ENCODE measurements at regions not wholly inside any gene's neighbourhood (a gene's known extent, or its start where the extent isn't known, plus 50 kb on each side); places are given as distances from the start of the nearest gene placed in this dataset.

GRCh38 chr6:80550281-80550680, 443.8 kb downstream of the BCKDHB start:
- H3K27ac Mint-ChIP-seq = no peak overlapping the region
- intact Hi-C loops (cut with micrococcal nuclease) = no loop called here
- no peaks in the 10 kb centered on the region for H3K4me1 Mint-ChIP-seq (ENCODE audit: low read depth)
- CTCF ChIA-PET = no interaction called here
- H3K4me3 Mint-ChIP-seq = no peak overlapping the region
- no peaks in the 10 kb centered on the region for H3K9me3 Mint-ChIP-seq
- no peaks in the 10 kb centered on the region for H3K36me3 Mint-ChIP-seq (ENCODE audit: low read depth)
- H3K27me3 Mint-ChIP-seq (ENCODE audit: low read depth) = no peaks in the 10 kb centered on the region
- no peak for DNase-seq

GRCh38 chr6:80548532-80548931, 442.1 kb downstream of the BCKDHB start:
- Mint-ChIP-seq H3K27ac (no peak overlapping the region), H3K4me3 (no peak overlapping the region), H3K27me3 (ENCODE audit: low read depth) (no peaks in the 10 kb centered on the region), H3K9me3 (no peaks in the 10 kb centered on the region), H3K36me3 (ENCODE audit: low read depth) (no peaks in the 10 kb centered on the region), H3K4me1 (ENCODE audit: low read depth) (no peaks in the 10 kb centered on the region)
- CTCF ChIA-PET = no interaction called here
- no peak for DNase-seq
- intact Hi-C loops (cut with micrococcal nuclease) = loop anchor here (10.0 kb wide), 1 partner anchor 1206 kb away; the partner anchor contains the start of gene TENT5A

GRCh38 chr6:80547827-80548226, 441.4 kb downstream of the BCKDHB start:
- no peaks in the 10 kb centered on the region for H3K36me3 Mint-ChIP-seq (ENCODE audit: low read depth)
- no peaks in the 10 kb centered on the region for H3K9me3 Mint-ChIP-seq
- CTCF ChIA-PET = no interaction called here
- DNase-seq = no peak
- H3K27me3 Mint-ChIP-seq (ENCODE audit: low read depth) = no peaks in the 10 kb centered on the region
- H3K27ac Mint-ChIP-seq = no peak overlapping the region
- intact Hi-C loops (cut with micrococcal nuclease) = loop anchor here (10.0 kb wide), 1 partner anchor 1207 kb away; the partner anchor contains the start of gene TENT5A
- H3K4me1 Mint-ChIP-seq (ENCODE audit: low read depth) = no peaks in the 10 kb centered on the region
- H3K4me3 Mint-ChIP-seq = no peak overlapping the region

DNA sequence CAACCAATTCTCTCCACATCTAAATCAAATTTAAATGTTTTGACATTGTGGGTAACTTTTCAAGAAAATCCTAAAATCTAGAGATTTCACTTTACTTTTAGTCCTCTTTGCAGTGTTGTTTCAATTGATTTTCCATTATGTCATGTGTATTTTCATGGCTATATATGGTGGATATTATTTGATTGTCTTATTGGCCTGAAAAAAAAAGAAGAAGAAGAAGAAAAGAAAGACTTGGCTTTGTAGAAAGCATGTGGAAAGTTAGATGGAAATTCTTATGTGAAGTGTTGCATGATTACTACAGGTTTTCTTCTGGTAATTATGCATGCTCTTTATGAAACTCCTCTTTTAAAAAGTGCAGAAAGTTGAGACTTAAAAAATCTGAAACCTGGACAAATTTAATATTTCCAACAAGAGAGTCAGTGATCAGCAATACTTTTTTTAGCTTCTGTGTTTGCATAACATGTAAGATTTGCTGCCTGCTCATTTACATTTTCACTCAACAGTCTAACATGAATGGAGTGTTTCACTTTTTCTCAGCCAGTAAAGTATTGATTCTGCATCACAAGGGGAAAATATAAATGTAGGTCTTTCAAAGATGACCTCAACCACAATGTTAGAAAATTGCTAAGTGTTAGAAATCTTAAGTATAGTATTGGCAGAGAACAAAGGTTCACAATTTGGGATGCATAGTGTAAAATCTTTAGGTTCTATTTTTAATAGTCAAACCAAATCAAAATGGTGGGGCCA, 438.7 kb downstream of the BCKDHB start:
- H3K4me3 Mint-ChIP-seq = no peak overlapping the region
- no peaks in the 10 kb centered on the region for H3K4me1 Mint-ChIP-seq (ENCODE audit: low read depth)
- H3K36me3 Mint-ChIP-seq (ENCODE audit: low read depth) = no peaks in the 10 kb centered on the region
- H3K27ac Mint-ChIP-seq = no peak overlapping the region
- CTCF ChIA-PET = no interaction called here
- no peaks in the 10 kb centered on the region for H3K9me3 Mint-ChIP-seq
- peaks cover 9% of the 10 kb centered on the region for H3K27me3 Mint-ChIP-seq (ENCODE audit: low read depth)
- intact Hi-C loops (cut with micrococcal nuclease) = loop anchor here (10.0 kb wide), 1 partner anchor 1210 kb away; the partner anchor contains the start of gene TENT5A
- no peak for DNase-seq

DNA sequence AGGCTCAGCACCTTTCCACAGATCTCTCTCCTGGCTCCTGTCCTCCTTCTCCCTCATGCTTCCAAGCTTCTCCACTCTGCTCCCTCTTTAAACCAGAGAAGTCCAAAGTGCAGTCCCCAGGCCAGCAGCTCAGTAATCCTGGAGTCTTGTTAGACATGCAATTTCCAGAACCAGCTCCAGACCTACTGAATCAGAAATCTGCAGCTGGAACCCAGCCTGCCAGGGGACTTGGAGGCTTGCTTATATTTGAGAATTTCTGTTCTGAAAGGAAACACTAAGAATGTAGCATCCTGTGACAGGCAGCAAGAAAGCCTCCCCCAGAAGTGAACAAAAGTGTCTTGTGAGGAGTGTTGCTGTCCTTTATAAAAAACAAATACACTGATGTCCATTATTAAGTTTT, 438.1 kb downstream of the BCKDHB start:
- H3K4me1 Mint-ChIP-seq (ENCODE audit: low read depth) = no peaks in the 10 kb centered on the region
- CTCF ChIA-PET = no interaction called here
- intact Hi-C loops (cut with micrococcal nuclease) = loop anchor here (10.0 kb wide), 1 partner anchor 1210 kb away; the partner anchor contains the start of gene TENT5A
- H3K27me3 Mint-ChIP-seq (ENCODE audit: low read depth) = peaks cover 15% of the 10 kb centered on the region
- no peak for DNase-seq
- no peak overlapping the region for H3K4me3 Mint-ChIP-seq
- no peaks in the 10 kb centered on the region for H3K9me3 Mint-ChIP-seq
- no peak overlapping the region for H3K27ac Mint-ChIP-seq
- H3K36me3 Mint-ChIP-seq (ENCODE audit: low read depth) = no peaks in the 10 kb centered on the region

DNA sequence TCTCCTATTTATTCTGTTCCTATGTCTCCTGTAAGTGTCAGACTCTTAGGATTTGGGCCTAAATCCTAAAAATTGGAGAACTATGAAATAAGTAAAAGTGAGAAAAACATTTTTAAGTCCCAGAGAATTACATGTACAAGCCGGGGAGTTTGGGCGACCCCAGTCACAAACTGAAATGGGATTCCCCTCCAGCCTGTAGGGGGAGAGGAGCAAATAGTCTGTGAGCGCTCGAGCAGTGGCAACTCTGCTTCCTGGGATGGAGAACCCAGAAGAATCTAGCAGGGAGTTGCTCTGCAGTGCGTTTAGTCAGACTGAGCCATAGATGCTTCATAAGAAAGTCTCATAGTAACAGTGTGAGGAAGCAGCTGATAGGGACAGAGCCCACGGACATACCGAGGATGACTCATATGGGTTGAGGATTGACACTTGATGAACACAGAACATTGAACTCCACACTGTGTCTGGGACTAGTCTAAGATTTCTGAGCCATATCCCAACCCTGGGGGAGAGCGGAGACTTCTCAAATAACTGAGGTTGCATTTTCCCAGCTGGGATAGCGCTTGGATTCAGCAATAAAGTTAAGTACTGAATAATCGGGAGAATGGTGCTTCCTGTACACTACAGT, 437.2 kb downstream of the BCKDHB start:
- no peaks in the 10 kb centered on the region for H3K36me3 Mint-ChIP-seq (ENCODE audit: low read depth)
- no peak for DNase-seq
- H3K27me3 Mint-ChIP-seq (ENCODE audit: low read depth) = peaks cover 15% of the 10 kb centered on the region
- no peaks in the 10 kb centered on the region for H3K4me1 Mint-ChIP-seq (ENCODE audit: low read depth)
- CTCF ChIA-PET = no interaction called here
- no peaks in the 10 kb centered on the region for H3K9me3 Mint-ChIP-seq
- intact Hi-C loops (cut with micrococcal nuclease) = loop anchor here (10.0 kb wide), 1 partner anchor 1211 kb away; the partner anchor contains the start of gene TENT5A
- H3K4me3 Mint-ChIP-seq = no peak overlapping the region
- H3K27ac Mint-ChIP-seq = no peak overlapping the region

- no peaks in the 10 kb centered on the region for H3K9me3 Mint-ChIP-seq
- no peak for DNase-seq
- H3K4me1 Mint-ChIP-seq (ENCODE audit: low read depth) = no peaks in the 10 kb centered on the region
- intact Hi-C loops (cut with micrococcal nuclease) = loop anchor here (10.0 kb wide), 1 partner anchor 1212 kb away; the partner anchor contains the start of gene TENT5A
- H3K36me3 Mint-ChIP-seq (ENCODE audit: low read depth) = no peaks in the 10 kb centered on the region
- no peak overlapping the region for H3K4me3 Mint-ChIP-seq
- H3K27ac Mint-ChIP-seq = no peak overlapping the region
- CTCF ChIA-PET = no interaction called here
- H3K27me3 Mint-ChIP-seq (ENCODE audit: low read depth) = peaks cover 15% of the 10 kb centered on the region
Observed at GRCh38 chr6:80543151-80543550, 436.7 kb downstream of the BCKDHB start.

- peaks cover 15% of the 10 kb centered on the region for H3K27me3 Mint-ChIP-seq (ENCODE audit: low read depth)
- H3K9me3 Mint-ChIP-seq = no peaks in the 10 kb centered on the region
- no peaks in the 10 kb centered on the region for H3K36me3 Mint-ChIP-seq (ENCODE audit: low read depth)
- H3K27ac Mint-ChIP-seq = no peak overlapping the region
- H3K4me3 Mint-ChIP-seq = no peak overlapping the region
- no peak for DNase-seq
- intact Hi-C loops (cut with micrococcal nuclease) = loop anchor here (10.0 kb wide), 1 partner anchor 1213 kb away; the partner anchor contains the start of gene TENT5A
- CTCF ChIA-PET = no interaction called here
- no peaks in the 10 kb centered on the region for H3K4me1 Mint-ChIP-seq (ENCODE audit: low read depth)
Observed at GRCh38 chr6:80541886-80542285, 435.4 kb downstream of the BCKDHB start.

DNA sequence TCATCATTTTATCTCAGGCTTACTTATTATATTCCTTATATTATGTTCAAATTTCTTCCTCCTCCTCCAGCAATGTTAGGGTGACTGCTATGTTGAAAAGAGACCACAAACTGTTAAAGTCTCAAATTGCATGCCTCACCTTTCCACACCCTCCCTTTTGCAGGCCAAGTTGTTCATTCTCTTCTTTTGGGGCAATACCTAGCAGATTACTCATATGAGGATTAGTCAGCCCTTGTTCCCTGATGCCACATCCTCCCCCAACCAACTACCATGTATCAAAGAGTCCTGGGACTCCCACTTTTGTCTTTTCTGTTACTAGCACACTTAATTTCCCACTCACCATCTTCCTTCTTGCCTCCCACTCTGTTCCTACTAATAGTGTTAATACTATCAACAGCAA, 434.7 kb downstream of the BCKDHB start:
- H3K9me3 Mint-ChIP-seq = no peaks in the 10 kb centered on the region
- no peak overlapping the region for H3K27ac Mint-ChIP-seq
- intact Hi-C loops (cut with micrococcal nuclease) = loop anchor here (10.0 kb wide), 1 partner anchor 1214 kb away; the partner anchor contains the start of gene TENT5A
- H3K36me3 Mint-ChIP-seq (ENCODE audit: low read depth) = no peaks in the 10 kb centered on the region
- peaks cover 15% of the 10 kb centered on the region for H3K27me3 Mint-ChIP-seq (ENCODE audit: low read depth)
- DNase-seq = peak; percentile 14
- H3K4me1 Mint-ChIP-seq (ENCODE audit: low read depth) = no peaks in the 10 kb centered on the region
- H3K4me3 Mint-ChIP-seq = no peak overlapping the region
- CTCF ChIA-PET = no interaction called here

DNA sequence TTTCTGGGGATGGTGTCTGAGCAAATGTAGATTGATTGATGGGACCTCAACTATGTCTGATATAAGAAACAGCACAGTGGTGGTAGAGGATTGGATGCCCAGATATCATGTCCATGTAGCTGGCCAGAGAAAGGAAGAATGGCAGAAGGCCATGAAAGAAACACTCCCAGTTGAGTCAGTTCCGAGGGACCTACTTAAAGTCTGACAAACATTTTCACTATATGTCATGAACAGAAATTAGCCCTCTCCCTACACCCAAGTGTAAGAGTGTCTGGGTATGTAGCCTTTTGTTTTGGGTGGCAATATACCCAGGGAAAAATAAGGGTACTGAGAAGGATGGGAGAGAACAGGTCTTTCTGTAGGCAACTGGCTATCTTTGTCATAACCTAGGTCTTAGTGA, 434.2 kb downstream of the BCKDHB start:
- intact Hi-C loops (cut with micrococcal nuclease) = loop anchor here (10.0 kb wide), 1 partner anchor 1214 kb away; the partner anchor contains the start of gene TENT5A
- Mint-ChIP-seq H3K4me1 (ENCODE audit: low read depth) (no peaks in the 10 kb centered on the region), H3K4me3 (no peak overlapping the region), H3K36me3 (ENCODE audit: low read depth) (no peaks in the 10 kb centered on the region), H3K27me3 (ENCODE audit: low read depth) (peaks cover 15% of the 10 kb centered on the region), H3K27ac (no peak overlapping the region), H3K9me3 (no peaks in the 10 kb centered on the region)
- DNase-seq = no peak
- CTCF ChIA-PET = no interaction called here

DNA sequence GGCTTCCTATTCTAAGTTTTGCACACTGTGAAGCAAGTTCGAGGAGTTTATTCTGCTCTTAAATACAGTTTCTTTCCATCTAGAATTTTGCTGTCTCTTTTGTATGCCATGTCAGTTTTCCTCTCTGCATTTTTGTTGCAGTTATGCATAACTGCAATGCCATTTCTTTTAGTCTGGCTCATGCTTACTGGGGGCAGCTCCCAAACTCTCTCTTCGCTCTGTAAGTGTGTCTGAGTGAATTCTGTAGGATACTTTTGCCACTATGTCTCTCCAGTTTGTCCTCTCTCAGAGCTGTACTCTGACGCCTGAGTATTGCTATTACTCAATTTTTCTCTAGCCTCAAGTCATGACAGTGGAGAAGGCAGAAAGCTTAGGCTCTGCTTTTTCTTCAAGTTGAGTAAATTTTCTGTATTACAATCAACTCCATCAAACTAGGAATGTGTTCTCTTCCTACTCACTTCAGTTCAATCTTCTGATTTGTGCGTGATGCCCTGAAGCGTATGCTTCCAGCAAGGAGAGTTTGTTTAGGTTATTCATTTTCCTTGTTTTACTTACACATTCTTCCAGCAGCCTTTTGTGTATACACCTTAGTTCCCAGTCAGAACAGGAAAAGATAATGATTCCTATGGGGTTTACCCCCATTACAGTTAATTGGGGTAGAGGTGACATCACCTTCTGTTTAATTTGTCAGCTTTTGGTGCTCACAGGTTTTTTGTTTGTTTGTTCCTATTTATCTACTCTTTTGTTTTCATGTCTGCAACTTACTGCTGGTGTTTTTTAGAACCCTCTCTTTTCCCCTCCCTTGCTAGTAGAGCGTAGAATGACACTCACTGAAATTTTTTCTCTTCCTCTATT, 430.9 kb downstream of the BCKDHB start:
- intact Hi-C loops (cut with micrococcal nuclease) = no loop called here
- peaks cover 15% of the 10 kb centered on the region for H3K27me3 Mint-ChIP-seq (ENCODE audit: low read depth)
- H3K27ac Mint-ChIP-seq = no peak overlapping the region
- no peak for DNase-seq
- H3K36me3 Mint-ChIP-seq (ENCODE audit: low read depth) = no peaks in the 10 kb centered on the region
- no peak overlapping the region for H3K4me3 Mint-ChIP-seq
- no peaks in the 10 kb centered on the region for H3K4me1 Mint-ChIP-seq (ENCODE audit: low read depth)
- CTCF ChIA-PET = no interaction called here
- H3K9me3 Mint-ChIP-seq = no peaks in the 10 kb centered on the region

DNA sequence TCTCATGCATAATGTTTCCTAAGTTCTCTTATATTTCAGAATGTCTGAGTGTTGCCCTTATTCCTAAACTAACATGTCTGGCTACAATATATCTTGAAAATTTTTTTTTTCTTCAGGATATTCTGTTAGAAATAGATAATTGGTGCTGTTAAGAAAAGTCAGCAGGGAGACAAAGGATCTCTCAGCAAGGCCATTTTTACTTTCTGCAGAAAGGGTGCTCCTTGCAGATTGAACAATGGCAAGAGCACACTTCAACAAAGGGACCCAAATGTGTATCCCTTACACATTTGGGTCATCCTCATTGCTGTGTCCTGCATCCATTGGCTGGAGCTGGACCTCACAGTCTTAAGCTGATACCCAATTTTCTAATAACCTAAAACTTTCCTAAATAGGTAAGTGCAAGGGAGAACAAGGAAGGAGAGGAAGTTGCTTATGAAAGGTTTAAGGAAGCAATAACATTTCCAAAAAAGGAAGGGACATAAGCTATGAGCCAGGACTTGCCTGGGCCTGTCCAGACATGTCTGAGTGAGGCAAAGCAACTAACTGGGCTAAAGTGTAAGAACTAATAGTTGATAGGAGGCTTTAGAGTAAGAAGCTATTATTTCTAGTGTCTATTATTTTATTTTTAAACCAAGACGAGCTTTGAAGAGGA, 429.6 kb downstream of the BCKDHB start:
- no peaks in the 10 kb centered on the region for H3K9me3 Mint-ChIP-seq
- H3K27ac Mint-ChIP-seq = peak overlapping the region; percentile 34
- no peaks in the 10 kb centered on the region for H3K36me3 Mint-ChIP-seq (ENCODE audit: low read depth)
- DNase-seq = no peak
- CTCF ChIA-PET = interaction anchor here (0.7 kb wide), 1 partner anchor 322 kb away, joined by 3 read pairs; no protein-coding TSS in a partner anchor
- no peaks in the 10 kb centered on the region for H3K4me1 Mint-ChIP-seq (ENCODE audit: low read depth)
- H3K4me3 Mint-ChIP-seq = no peak overlapping the region
- peaks cover 8% of the 10 kb centered on the region for H3K27me3 Mint-ChIP-seq (ENCODE audit: low read depth)
- intact Hi-C loops (cut with micrococcal nuclease) = no loop called here
